Mesenchymal stem cell (in vitro differentiated cells and primary cell): ENCODE measurements at regions not wholly inside any gene's neighbourhood (a gene's known extent, or its start where the extent isn't known, plus 50 kb on each side); places are given as distances from the start of the nearest gene placed in this dataset.
A peak's percentile ranks its signal among the peaks of the same experiment; 100 is the strongest.

Experiments used
- DNase-seq: peaks from one replicate; pipeline ENCODE4 v3.0.0-alpha.2; 2013
- H2AFZ ChIP-seq: one replicate; pipeline ENCODE4 v1.6.1; 2013; ENCODE audit warnings: low read depth, mild to moderate bottlenecking, control low read depth, inconsistent platforms, low read length, moderate library complexity
- H2AK5ac ChIP-seq: 2 replicates; pipeline ENCODE4 v1.6.1; 2013; ENCODE audit warnings: low read length, moderate library complexity, mild to moderate bottlenecking, inconsistent platforms; ENCODE audit not compliant: severe bottlenecking
- H2BK120ac ChIP-seq: one replicate; pipeline ENCODE4 v1.6.1; 2013; ENCODE audit warnings: low read depth, mild to moderate bottlenecking, inconsistent platforms, low read length, moderate library complexity
- H2BK12ac ChIP-seq, 2 experiments: one replicate each; pipeline ENCODE4 v1.6.1; 2013; ENCODE audit warnings: inconsistent platforms in 2 of 2, low read length in 2 of 2, mild to moderate bottlenecking in 2 of 2, moderate library complexity in 2 of 2, control low read depth in 1 of 2
- H2BK15ac ChIP-seq: one replicate; pipeline ENCODE4 v1.6.1; 2013; ENCODE audit warnings: mild to moderate bottlenecking, low read depth, inconsistent platforms; ENCODE audit not compliant: poor library complexity, severe bottlenecking
- H2BK5ac ChIP-seq: 2 replicates; pipeline ENCODE4 v1.6.1; 2013; ENCODE audit warnings: low read depth, mild to moderate bottlenecking, low read length, control low read depth, inconsistent platforms; ENCODE audit not compliant: poor library complexity, severe bottlenecking
- H3K14ac ChIP-seq, 2 experiments: one replicate each; pipeline ENCODE4 v1.6.1; 2013; ENCODE audit warnings: inconsistent platforms in 2 of 2, low read length in 2 of 2, control low read depth in 1 of 2, mild to moderate bottlenecking in 1 of 2, moderate library complexity in 1 of 2
- H3K18ac ChIP-seq, 2 experiments: one replicate each; pipeline ENCODE4 v1.6.1; 2013; ENCODE audit warnings: inconsistent platforms in 2 of 2, low read length in 2 of 2, control low read depth in 1 of 2, low read depth in 1 of 2, mild to moderate bottlenecking in 1 of 2
- H3K23ac ChIP-seq, 2 experiments: one replicate each; pipeline ENCODE4 v1.6.1; 2013; ENCODE audit warnings: inconsistent platforms in 2 of 2, low read length in 2 of 2, mild to moderate bottlenecking in 2 of 2, moderate library complexity in 2 of 2, control low read depth in 1 of 2
- H3K27ac ChIP-seq: 2 replicates; pipeline ENCODE4 v1.5.1; 2013; ENCODE audit warnings: mild to moderate bottlenecking, moderate library complexity, low read length, control low read depth, inconsistent platforms; ENCODE audit not compliant: poor library complexity, severe bottlenecking
- H3K27me3 ChIP-seq, 2 experiments: 2 replicates each; pipeline versions ENCODE4 v1.6.1 to v1.7.0; 2013; ENCODE audit warnings: low read length in 2 of 2, mild to moderate bottlenecking in 2 of 2, moderate library complexity in 2 of 2, control low read depth in 1 of 2, inconsistent platforms in 1 of 2; ENCODE audit not compliant: control insufficient read depth in 1 of 2, insufficient read depth in 1 of 2
- H3K36me3 ChIP-seq, 2 experiments: 2 replicates each; pipeline versions ENCODE4 v1.6.1 to v1.7.0; 2013; ENCODE audit warnings: low read length in 2 of 2, control low read depth in 1 of 2, inconsistent platforms in 1 of 2, low read depth in 1 of 2, mild to moderate bottlenecking in 1 of 2; ENCODE audit not compliant: insufficient read depth in 2 of 2, control insufficient read depth in 1 of 2
- H3K4ac ChIP-seq, 2 experiments: one replicate each; pipeline ENCODE4 v1.6.1; 2013; ENCODE audit warnings: inconsistent platforms in 2 of 2, low read length in 2 of 2, mild to moderate bottlenecking in 2 of 2, moderate library complexity in 2 of 2, control low read depth in 1 of 2, low read depth in 1 of 2
- H3K4me1 ChIP-seq: 2 replicates; pipeline ENCODE4 v1.6.1; 2013; ENCODE audit warnings: low read depth, low read length, control low read depth; ENCODE audit not compliant: control insufficient read depth, insufficient read depth
- H3K4me2 ChIP-seq: 2 replicates; pipeline ENCODE4 v1.6.1; 2013; ENCODE audit warnings: low read length, mild to moderate bottlenecking, inconsistent platforms; ENCODE audit not compliant: poor library complexity, severe bottlenecking
- H3K4me3 ChIP-seq, 2 experiments: 2 replicates each; pipeline versions ENCODE4 v1.5.1 to v1.7.0; 2013; ENCODE audit warnings: low read length in 2 of 2, mild to moderate bottlenecking in 2 of 2, control low read depth in 1 of 2, low read depth in 1 of 2; ENCODE audit not compliant: insufficient read depth in 1 of 2
- H3K79me1 ChIP-seq: replicated peaks from 2 replicates; pipeline ENCODE4 v1.6.1; 2013; ENCODE audit warnings: mild to moderate bottlenecking, control low read depth, low read length, inconsistent platforms; ENCODE audit not compliant: poor library complexity, severe bottlenecking
- H3K9ac ChIP-seq: 2 replicates; pipeline ENCODE4 v1.7.0; 2013; ENCODE audit warnings: mild to moderate bottlenecking, low read length, moderate library complexity
- H3K9me3 ChIP-seq: 2 replicates; pipeline ENCODE4 v1.7.0; 2013; ENCODE audit warnings: mild to moderate bottlenecking, low read length; ENCODE audit not compliant: control insufficient read depth
- H4K8ac ChIP-seq: one replicate; pipeline ENCODE4 v1.6.1; 2013; ENCODE audit warnings: inconsistent platforms, mild to moderate bottlenecking, low read length, moderate library complexity
- H4K91ac ChIP-seq: one replicate; pipeline ENCODE4 v1.6.1; 2013; ENCODE audit warnings: mild to moderate bottlenecking, low read length, inconsistent platforms
- WGBS: methylation state at CpG from one replicate; pipeline ENCODE4 v1.1.7; 2013; ENCODE audit warnings: mixed read lengths; 5-methylcytosine and 5-hydroxymethylcytosine counted together

- Histone ChIP-seq H3K14ac (no peak overlapping the region), H4K8ac (no peak overlapping the region), H3K79me1 (no peaks in the 10 kb centered on the region), H2AFZ (no peak overlapping the region), H4K91ac (no peak overlapping the region), H3K4me2 (no peak overlapping the region), H2BK15ac (no peak overlapping the region), H2AK5ac (no peak overlapping the region), H3K27ac (no peak overlapping the region), H3K4me1 (no peaks in the 10 kb centered on the region), H3K23ac (no peak overlapping the region), H3K27me3 (peaks cover 0 to 19% of the 10 kb centered on the region in 2 experiments), H3K18ac (no peak overlapping the region), H3K36me3 (no peaks in the 10 kb centered on the region), H3K9ac (no peak overlapping the region), H3K4ac (no peak overlapping the region), H3K4me3 (no peak overlapping the region), H2BK5ac (no peak overlapping the region), H2BK12ac (no peak overlapping the region), H2BK120ac (no peak overlapping the region), H3K9me3 (peaks cover 6% of the 10 kb centered on the region)
- no peak for DNase-seq
- WGBS: 89% methylated on average over 3 of the region's 3 CpGs
These were observed 127.7 kb upstream of the EPHA3 start for GRCh38 chr3:88979760-88980159.

- H2BK120ac ChIP-seq: no peak overlapping the region
- WGBS: no CpG with 5 or more reads among the region's 1 CpG
- no peak overlapping the region for H3K4me2 ChIP-seq
- no peak overlapping the region for H2BK12ac ChIP-seq
- H2BK5ac ChIP-seq: no peak overlapping the region
- no peak overlapping the region for H2BK15ac ChIP-seq
- no peak overlapping the region for H2AFZ ChIP-seq
- no peaks in the 10 kb centered on the region for H3K79me1 ChIP-seq
- no peak overlapping the region for H3K14ac ChIP-seq
- no peak overlapping the region for H3K18ac ChIP-seq
- H2AK5ac ChIP-seq: no peak overlapping the region
- no peaks in the 10 kb centered on the region for H3K4me1 ChIP-seq
- no peak for DNase-seq
- no peak overlapping the region for H4K91ac ChIP-seq
- no peaks in the 10 kb centered on the region for H3K9me3 ChIP-seq
- H3K9ac ChIP-seq: no peak overlapping the region
- no peak overlapping the region for H3K4me3 ChIP-seq
- H3K36me3 ChIP-seq: no peaks in the 10 kb centered on the region
- no peak overlapping the region for H3K4ac ChIP-seq
- no peak overlapping the region for H3K23ac ChIP-seq
- no peak overlapping the region for H4K8ac ChIP-seq
- H3K27ac ChIP-seq: no peak overlapping the region
- peaks cover 0 to 22% of the 10 kb centered on the region in 2 experiments for H3K27me3 ChIP-seq
These were observed 124.0 kb upstream of the EPHA3 start for GRCh38 chr3:88983458-88983857.

- Histone ChIP-seq H3K9me3 (no peaks in the 10 kb centered on the region), H2BK15ac (no peak overlapping the region), H3K4me2 (no peak overlapping the region), H2AFZ (no peak overlapping the region), H3K23ac (no peak overlapping the region), H3K14ac (no peak overlapping the region), H3K4ac (no peak overlapping the region), H3K36me3 (no peaks in the 10 kb centered on the region), H3K18ac (no peak overlapping the region), H4K8ac (no peak overlapping the region), H3K4me1 (no peaks in the 10 kb centered on the region), H3K27ac (no peak overlapping the region), H3K9ac (no peak overlapping the region), H3K4me3 (no peak overlapping the region), H2BK12ac (no peak overlapping the region), H2BK5ac (no peak overlapping the region), H2BK120ac (no peak overlapping the region), H3K27me3 (peaks cover 0 to 30% of the 10 kb centered on the region in 2 experiments), H4K91ac (no peak overlapping the region), H3K79me1 (no peaks in the 10 kb centered on the region), H2AK5ac (no peak overlapping the region)
- WGBS: 99% methylated on average over 2 of the region's 2 CpGs
- DNase-seq: no peak
These were observed 123.2 kb upstream of the EPHA3 start for GRCh38 chr3:88984256-88984655.

- Histone ChIP-seq H3K9me3 (no peaks in the 10 kb centered on the region), H3K79me1 (no peaks in the 10 kb centered on the region), H3K14ac (no peak overlapping the region), H3K4ac (no peak overlapping the region), H3K23ac (no peak overlapping the region), H3K9ac (no peak overlapping the region), H3K27me3 (peaks cover 0 to 34% of the 10 kb centered on the region in 2 experiments), H4K8ac (no peak overlapping the region), H3K36me3 (no peaks in the 10 kb centered on the region), H3K4me1 (no peaks in the 10 kb centered on the region), H2AFZ (no peak overlapping the region), H2BK120ac (no peak overlapping the region), H2BK5ac (no peak overlapping the region), H2BK12ac (no peak overlapping the region), H3K27ac (no peak overlapping the region), H3K18ac (no peak overlapping the region), H4K91ac (no peak overlapping the region), H2AK5ac (no peak overlapping the region), H2BK15ac (no peak overlapping the region), H3K4me3 (no peak overlapping the region), H3K4me2 (no peak overlapping the region)
- 88% methylated on average over 2 of the region's 2 CpGs for WGBS
- DNase-seq: peak; percentile 2
These were observed 122.6 kb upstream of the EPHA3 start for GRCh38 chr3:88984832-88985231.
